ENCODE measurements at regions not wholly inside any gene's neighbourhood (a gene's known extent, or its start where the extent isn't known, plus 50 kb on each side); places are given as distances from the start of the nearest gene placed in this dataset.

- TF ChIP-seq ZNF70 (CRISPR knock-in tag; IDR thresholded peaks at IDR 0.05) = no peak
- no peak for TF ChIP-seq ZFP30 (CRISPR knock-in tag; IDR thresholded peaks at IDR 0.05)
- no peak for TF ChIP-seq POU6F1 (CRISPR knock-in tag; IDR thresholded peaks at IDR 0.05; ENCODE audit: borderline replicate concordance, low read depth)
- TF ChIP-seq ARNTL (CRISPR knock-in tag; IDR thresholded peaks at IDR 0.05; ENCODE audit: borderline replicate concordance, low read depth) = no peak
These were observed 1144.1 kb upstream of the IGFBP7 start for GRCh38 chr4:58254291-58254690.

Measured in SK-N-SH treated with all-trans-retinoic acid at 6 μM for 48 hours (cell line).